A673 (cell line): ENCODE measurements at regions not wholly inside any gene's neighbourhood (a gene's known extent, or its start where the extent isn't known, plus 50 kb on each side); places are given as distances from the start of the nearest gene placed in this dataset.

Experiments used
- BruUV-seq: library from RNA; stranded (reverse); fragments of 400-500 nt; replicated peaks from 2 replicates; lab custom pipeline; 2021; lab: Mats Ljungman, UMichigan
- CTCF ChIA-PET: fragments of 300-600 bp; sonication (Branson Sonifier 250); formaldehyde crosslinking; loops from one replicate; lab custom pipeline; 2022; ENCODE audit warnings: antibody characterized with exemption; lab: Charles Lee
- POLR2A ChIA-PET: fragments of 300-600 bp; sonication (Branson Sonifier 250); formaldehyde crosslinking; loops from one replicate; lab custom pipeline; 2022; ENCODE audit warnings: antibody characterized with exemption; ENCODE audit not compliant: low non-redundant PET; lab: Charles Lee
- DNase-seq: peaks from one replicate; pipeline ENCODE4 v3.0.0-alpha.2; 2015; ENCODE audit warnings: low spot score
- H3K27ac ChIP-seq: fragments of 200-600 bp; sonication (generic); 2 replicates; pipeline ENCODE4 v1.5.1; 2016; ENCODE audit warnings: mixed run types, low read depth, mild to moderate bottlenecking, mixed read lengths, antibody characterized with exemption, low read length; ENCODE audit not compliant: poor library complexity, severe bottlenecking
- H3K27me3 ChIP-seq: fragments of 200-600 bp; sonication (generic); replicated peaks from 2 replicates; pipeline ENCODE4 v1.6.1; 2017; ENCODE audit warnings: mixed run types, low read depth, mild to moderate bottlenecking, mixed read lengths, antibody characterized with exemption, low read length; ENCODE audit not compliant: insufficient read depth, poor library complexity
- H3K36me3 ChIP-seq: fragments of 200-600 bp; sonication (generic); 2 replicates; pipeline ENCODE4 v1.6.1; 2016; ENCODE audit warnings: mixed run types, mild to moderate bottlenecking, mixed read lengths, antibody characterized with exemption, low read length; ENCODE audit not compliant: insufficient read depth, poor library complexity, severe bottlenecking
- H3K4me1 ChIP-seq: fragments of 200-600 bp; sonication (generic); 2 replicates; pipeline ENCODE4 v1.6.1; 2017; ENCODE audit warnings: mixed run types, mild to moderate bottlenecking, mixed read lengths, antibody characterized with exemption, low read length; ENCODE audit not compliant: insufficient read depth, poor library complexity, severe bottlenecking
- H3K4me3 ChIP-seq: fragments of 200-600 bp; sonication (generic); 2 replicates; pipeline ENCODE4 v1.5.1; 2016; ENCODE audit warnings: low read depth, mixed run types, mild to moderate bottlenecking, mixed read lengths, low read length; ENCODE audit not compliant: poor library complexity, severe bottlenecking
- H3K9me3 ChIP-seq: fragments of 200-600 bp; sonication (generic); 2 replicates; pipeline ENCODE4 v1.6.1; 2016; ENCODE audit warnings: mixed run types, low read depth, mild to moderate bottlenecking, mixed read lengths, antibody characterized with exemption, low read length; ENCODE audit not compliant: poor library complexity, severe bottlenecking
- CTCF ChIP-seq: fragments of 300-800, 200-600 bp; sonication (generic); conservative IDR thresholded peaks from 2 replicates; pipeline ENCODE4 v1.5.1; 2017; ENCODE audit warnings: low read depth, mild to moderate bottlenecking, antibody characterized with exemption, low read length, moderate library complexity, mixed read lengths
- EZH2 ChIP-seq: fragments of 200-600 bp; sonication (generic); IDR thresholded peaks from 2 replicates; pipeline ENCODE4 v1.6.1; 2017; ENCODE audit warnings: borderline replicate concordance, low read depth, mild to moderate bottlenecking, mixed read lengths, antibody characterized with exemption, low read length; ENCODE audit not compliant: poor library complexity, severe bottlenecking
- intact Hi-C: fragments of 100-400 bp; cut with micrococcal nuclease; formaldehyde crosslinking; loops from one replicate; pipeline ENCODE4 v1.10.0; 2022; ENCODE audit not compliant: unreplicated experiment

DNA sequence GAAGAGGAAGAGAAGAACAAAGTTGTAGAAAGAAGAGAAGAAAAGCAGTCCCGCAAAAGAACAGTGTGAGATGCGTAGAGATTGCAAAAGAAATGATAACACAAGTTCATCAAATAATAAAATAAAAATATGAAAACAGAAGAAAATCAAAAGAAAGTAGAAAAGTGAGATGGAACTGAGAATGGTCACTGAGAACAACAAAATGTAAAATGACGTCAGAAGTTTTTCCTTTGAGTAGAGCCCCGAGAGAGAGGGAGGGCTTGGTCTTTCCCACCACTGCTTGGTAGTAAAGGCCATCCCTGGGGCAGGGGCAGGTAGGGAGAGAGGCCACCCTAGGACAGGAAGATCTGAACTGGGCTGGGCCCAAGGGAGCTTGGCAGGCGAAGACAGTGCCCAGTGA lies 533.7 kb downstream of the QKI start:
- TF ChIP-seq CTCF = no peak
- no peak for TF ChIP-seq EZH2
- no peaks in the 10 kb centered on the region for H3K27me3 ChIP-seq
- CTCF ChIA-PET = no interaction called here
- POLR2A ChIA-PET = no interaction called here
- no peak for DNase-seq
- peaks cover 22% of the 10 kb centered on the region for H3K4me1 ChIP-seq
- no peak overlapping the region for H3K27ac ChIP-seq
- no peaks in the 10 kb centered on the region for H3K36me3 ChIP-seq
- H3K4me3 ChIP-seq = no peak overlapping the region
- intact Hi-C loops = no loop called here
- H3K9me3 ChIP-seq = no peaks in the 10 kb centered on the region
- no TSS peak for BruUV-seq

GRCh38 chr6:163947276-163947675 lies 532.8 kb downstream of the QKI start:
- Histone ChIP-seq H3K27ac (no peak overlapping the region), H3K9me3 (no peaks in the 10 kb centered on the region), H3K36me3 (no peaks in the 10 kb centered on the region), H3K4me3 (no peak overlapping the region), H3K4me1 (peaks cover 22% of the 10 kb centered on the region), H3K27me3 (no peaks in the 10 kb centered on the region)
- POLR2A ChIA-PET = no interaction called here
- intact Hi-C loops = no loop called here
- BruUV-seq = no TSS peak
- no peak for TF ChIP-seq EZH2
- no peak for TF ChIP-seq CTCF
- no peak for DNase-seq
- CTCF ChIA-PET = no interaction called here

DNA sequence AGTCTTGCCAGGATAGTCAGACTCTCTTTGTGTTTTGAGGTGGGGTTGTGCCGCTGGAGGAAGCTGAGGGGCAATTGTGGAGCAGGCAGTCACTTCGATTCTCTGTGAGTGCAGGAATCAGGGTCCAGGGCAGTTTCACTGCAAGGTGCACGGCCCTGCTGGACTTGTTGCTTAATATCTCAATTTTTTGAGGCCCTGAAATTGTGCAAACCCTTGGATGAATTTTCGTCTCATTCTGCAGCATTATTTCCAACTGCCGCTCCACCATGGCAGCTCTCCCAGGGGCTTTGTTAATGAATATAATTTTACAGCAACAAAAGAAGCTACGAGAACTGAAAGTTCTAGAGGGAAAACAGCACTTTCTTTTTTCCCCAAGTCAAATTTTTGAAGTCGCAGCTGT lies 531.9 kb downstream of the QKI start:
- peaks cover 25% of the 10 kb centered on the region for H3K4me1 ChIP-seq
- BruUV-seq = no TSS peak
- H3K9me3 ChIP-seq = no peaks in the 10 kb centered on the region

More for the DNA sequence above, 531.9 kb downstream of the QKI start:
- TF ChIP-seq CTCF (no peak), EZH2 (no peak)
- no peak for DNase-seq
- ChIA-PET POLR2A (no interaction called here), CTCF (no interaction called here)
- H3K27me3 ChIP-seq = no peaks in the 10 kb centered on the region
- H3K36me3 ChIP-seq = no peaks in the 10 kb centered on the region
- H3K4me3 ChIP-seq = no peak overlapping the region
- intact Hi-C loops = no loop called here
- H3K27ac ChIP-seq = no peak overlapping the region
